ENCODE measurements at regions not wholly inside any gene's neighbourhood (a gene's known extent, or its start where the extent isn't known, plus 50 kb on each side); places are given as distances from the start of the nearest gene placed in this dataset.

DNA sequence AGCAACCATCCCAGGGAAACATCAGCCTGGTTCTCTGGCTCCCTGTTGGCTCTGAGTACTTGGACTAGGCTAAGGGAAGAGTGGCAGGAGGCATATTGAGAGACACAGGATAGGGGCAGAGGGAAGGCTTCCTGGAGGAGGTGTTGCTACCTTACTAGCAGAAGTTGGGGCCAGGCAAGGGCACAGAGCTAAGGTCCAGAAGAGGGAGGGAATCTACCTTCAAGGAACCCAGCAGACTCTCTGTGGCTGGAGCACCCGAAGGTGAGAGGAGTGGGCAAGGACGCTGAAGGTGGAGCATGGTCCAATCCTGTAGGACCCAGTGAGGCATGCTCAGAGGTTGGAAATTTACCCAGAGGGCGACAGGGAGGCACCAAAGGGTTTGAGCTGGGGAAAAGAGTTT lies 191.9 kb downstream of the TFAP2C start:
- Histone ChIP-seq H3K9me3 (replicated peaks; ENCODE audit: control insufficient read depth, insufficient read depth, low read length) (no peaks in the 10 kb centered on the region), H3K36me3 (ENCODE audit: control insufficient read depth in 2 of 2, insufficient read depth in 2 of 2, low read length in 1 of 2) (no peaks in the 10 kb centered on the region), H3K79me2 (ENCODE audit: control insufficient read depth, insufficient read depth, low read length) (no peaks in the 10 kb centered on the region), H3K27ac (ENCODE audit: control insufficient read depth, insufficient read depth) (no peak overlapping the region), H3K4me3 (no peak overlapping the region), H4K20me1 (ENCODE audit: control insufficient read depth, insufficient read depth) (no peaks in the 10 kb centered on the region), H3K9ac (ENCODE audit: control insufficient read depth, insufficient read depth, low read length) (no peak overlapping the region), H3K4me1 (ENCODE audit: control insufficient read depth, insufficient read depth, low read length) (no peaks in the 10 kb centered on the region), H3K4me2 (ENCODE audit: control insufficient read depth, insufficient read depth) (no peak overlapping the region), H3K27me3 (replicated peaks in 1 of 2; ENCODE audit: control insufficient read depth in 2 of 2, insufficient read depth in 2 of 2, low read length in 1 of 2) (no peaks in the 10 kb centered on the region; a peak in 1 of 4 replicates), H2AFZ (ENCODE audit: control insufficient read depth, low read depth, low read length) (no peak overlapping the region)
- intact Hi-C loops (cut with micrococcal nuclease; ENCODE audit: unreplicated experiment): no loop called here
- ATAC-seq (no peak), FAIRE-seq (no peak), DNase-seq (ENCODE audit: low read depth, low spot score) (no peak)
- CTCF ChIA-PET: no interaction called here
- SMC1A ChIA-PET (ENCODE audit: uncharacterized antibody, unreplicated experiment): no interaction called here
- 0% methylated on average over 3 of the region's 3 CpGs for WGBS (ENCODE audit: insufficient coverage, insufficient replicate concordance, low lambda C conversion rate, missing lambda C conversion rate)
- no TSS peak for BruUV-seq (replicated peaks)
- POLR2A ChIA-PET: no interaction called here
- in situ Hi-C loops (cut with MboI): no loop called here
- RAD21 ChIA-PET (ENCODE audit: unreplicated experiment): no interaction called here
- TF ChIP-seq GABPA (IDR thresholded peaks at IDR 0.05; ENCODE audit: low read depth) (no peak), RELA (IDR thresholded peaks at IDR 0.05; ENCODE audit: borderline replicate concordance, partially characterized antibody) (no peak), HDGF (IDR thresholded peaks at IDR 0.05) (no peak), SMAD1 (IDR thresholded peaks at IDR 0.05; ENCODE audit: low read depth, partially characterized antibody) (no peak), SIN3A (IDR thresholded peaks at IDR 0.05; ENCODE audit: low read depth, low read length) (no peak), RB1 (IDR thresholded peaks at IDR 0.05; ENCODE audit: borderline replicate concordance) (no peak), CEBPB (IDR thresholded peaks at IDR 0.05; ENCODE audit: borderline replicate concordance in 1 of 2, low read depth in 2 of 2, low read length in 2 of 2) (no peak), RBBP5 (conservative IDR thresholded peaks at IDR 0.05) (no peak), HDAC6 (IDR thresholded peaks at IDR 0.05; ENCODE audit: unreplicated experiment) (no peak), ZSCAN29 (IDR thresholded peaks at IDR 0.05) (no peak), SMC3 (IDR thresholded peaks at IDR 0.05; ENCODE audit: borderline replicate concordance, low read length) (no peak), SP1 (IDR thresholded peaks at IDR 0.05; ENCODE audit: low read depth, low read length) (no peak), BCL11A (IDR thresholded peaks at IDR 0.05; ENCODE audit: low read depth, low read length) (no peak), POLR2A (IDR thresholded peaks at IDR 0.05; ENCODE audit: low read depth, low read length) (no peak)
- TF ChIP-seq, protein P1, sequence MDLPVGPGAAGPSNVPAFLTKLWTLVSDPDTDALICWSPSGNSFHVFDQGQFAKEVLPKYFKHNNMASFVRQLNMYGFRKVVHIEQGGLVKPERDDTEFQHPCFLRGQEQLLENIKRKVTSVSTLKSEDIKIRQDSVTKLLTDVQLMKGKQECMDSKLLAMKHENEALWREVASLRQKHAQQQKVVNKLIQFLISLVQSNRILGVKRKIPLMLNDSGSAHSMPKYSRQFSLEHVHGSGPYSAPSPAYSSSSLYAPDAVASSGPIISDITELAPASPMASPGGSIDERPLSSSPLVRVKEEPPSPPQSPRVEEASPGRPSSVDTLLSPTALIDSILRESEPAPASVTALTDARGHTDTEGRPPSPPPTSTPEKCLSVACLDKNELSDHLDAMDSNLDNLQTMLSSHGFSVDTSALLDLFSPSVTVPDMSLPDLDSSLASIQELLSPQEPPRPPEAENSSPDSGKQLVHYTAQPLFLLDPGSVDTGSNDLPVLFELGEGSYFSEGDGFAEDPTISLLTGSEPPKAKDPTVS (IDR thresholded peaks at IDR 0.05; ENCODE audit: low read depth, low read length): no peak
- TF ChIP-seq, protein P2, sequence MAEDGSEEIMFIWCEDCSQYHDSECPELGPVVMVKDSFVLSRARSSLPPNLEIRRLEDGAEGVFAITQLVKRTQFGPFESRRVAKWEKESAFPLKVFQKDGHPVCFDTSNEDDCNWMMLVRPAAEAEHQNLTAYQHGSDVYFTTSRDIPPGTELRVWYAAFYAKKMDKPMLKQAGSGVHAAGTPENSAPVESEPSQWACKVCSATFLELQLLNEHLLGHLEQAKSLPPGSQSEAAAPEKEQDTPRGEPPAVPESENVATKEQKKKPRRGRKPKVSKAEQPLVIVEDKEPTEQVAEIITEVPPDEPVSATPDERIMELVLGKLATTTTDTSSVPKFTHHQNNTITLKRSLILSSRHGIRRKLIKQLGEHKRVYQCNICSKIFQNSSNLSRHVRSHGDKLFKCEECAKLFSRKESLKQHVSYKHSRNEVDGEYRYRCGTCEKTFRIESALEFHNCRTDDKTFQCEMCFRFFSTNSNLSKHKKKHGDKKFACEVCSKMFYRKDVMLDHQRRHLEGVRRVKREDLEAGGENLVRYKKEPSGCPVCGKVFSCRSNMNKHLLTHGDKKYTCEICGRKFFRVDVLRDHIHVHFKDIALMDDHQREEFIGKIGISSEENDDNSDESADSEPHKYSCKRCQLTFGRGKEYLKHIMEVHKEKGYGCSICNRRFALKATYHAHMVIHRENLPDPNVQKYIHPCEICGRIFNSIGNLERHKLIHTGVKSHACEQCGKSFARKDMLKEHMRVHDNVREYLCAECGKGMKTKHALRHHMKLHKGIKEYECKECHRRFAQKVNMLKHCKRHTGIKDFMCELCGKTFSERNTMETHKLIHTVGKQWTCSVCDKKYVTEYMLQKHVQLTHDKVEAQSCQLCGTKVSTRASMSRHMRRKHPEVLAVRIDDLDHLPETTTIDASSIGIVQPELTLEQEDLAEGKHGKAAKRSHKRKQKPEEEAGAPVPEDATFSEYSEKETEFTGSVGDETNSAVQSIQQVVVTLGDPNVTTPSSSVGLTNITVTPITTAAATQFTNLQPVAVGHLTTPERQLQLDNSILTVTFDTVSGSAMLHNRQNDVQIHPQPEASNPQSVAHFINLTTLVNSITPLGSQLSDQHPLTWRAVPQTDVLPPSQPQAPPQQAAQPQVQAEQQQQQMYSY (CRISPR knock-in tag; IDR thresholded peaks at IDR 0.05): no peak
- TF ChIP-seq, protein P3, sequence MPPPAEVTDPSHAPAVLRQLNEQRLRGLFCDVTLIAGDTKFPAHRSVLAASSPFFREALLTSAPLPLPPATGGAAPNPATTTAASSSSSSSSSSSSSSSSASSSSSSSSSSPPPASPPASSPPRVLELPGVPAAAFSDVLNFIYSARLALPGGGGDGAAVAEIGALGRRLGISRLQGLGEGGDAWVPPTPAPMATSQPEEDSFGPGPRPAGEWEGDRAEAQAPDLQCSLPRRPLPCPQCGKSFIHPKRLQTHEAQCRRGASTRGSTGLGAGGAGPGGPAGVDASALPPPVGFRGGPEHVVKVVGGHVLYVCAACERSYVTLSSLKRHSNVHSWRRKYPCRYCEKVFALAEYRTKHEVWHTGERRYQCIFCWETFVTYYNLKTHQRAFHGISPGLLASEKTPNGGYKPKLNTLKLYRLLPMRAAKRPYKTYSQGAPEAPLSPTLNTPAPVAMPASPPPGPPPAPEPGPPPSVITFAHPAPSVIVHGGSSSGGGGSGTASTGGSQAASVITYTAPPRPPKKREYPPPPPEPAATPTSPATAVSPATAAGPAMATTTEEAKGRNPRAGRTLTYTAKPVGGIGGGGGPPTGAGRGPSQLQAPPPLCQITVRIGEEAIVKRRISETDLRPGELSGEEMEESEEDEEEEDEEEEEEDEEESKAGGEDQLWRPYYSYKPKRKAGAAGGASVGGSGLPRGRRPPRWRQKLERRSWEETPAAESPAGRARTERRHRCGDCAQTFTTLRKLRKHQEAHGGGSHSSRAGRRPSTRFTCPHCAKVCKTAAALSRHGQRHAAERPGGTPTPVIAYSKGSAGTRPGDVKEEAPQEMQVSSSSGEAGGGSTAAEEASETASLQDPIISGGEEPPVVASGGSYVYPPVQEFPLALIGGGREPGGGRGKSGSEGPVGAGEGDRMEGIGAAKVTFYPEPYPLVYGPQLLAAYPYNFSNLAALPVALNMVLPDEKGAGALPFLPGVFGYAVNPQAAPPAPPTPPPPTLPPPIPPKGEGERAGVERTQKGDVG (CRISPR knock-in tag; IDR thresholded peaks at IDR 0.05): no peak
- TF ChIP-seq, protein P4, sequence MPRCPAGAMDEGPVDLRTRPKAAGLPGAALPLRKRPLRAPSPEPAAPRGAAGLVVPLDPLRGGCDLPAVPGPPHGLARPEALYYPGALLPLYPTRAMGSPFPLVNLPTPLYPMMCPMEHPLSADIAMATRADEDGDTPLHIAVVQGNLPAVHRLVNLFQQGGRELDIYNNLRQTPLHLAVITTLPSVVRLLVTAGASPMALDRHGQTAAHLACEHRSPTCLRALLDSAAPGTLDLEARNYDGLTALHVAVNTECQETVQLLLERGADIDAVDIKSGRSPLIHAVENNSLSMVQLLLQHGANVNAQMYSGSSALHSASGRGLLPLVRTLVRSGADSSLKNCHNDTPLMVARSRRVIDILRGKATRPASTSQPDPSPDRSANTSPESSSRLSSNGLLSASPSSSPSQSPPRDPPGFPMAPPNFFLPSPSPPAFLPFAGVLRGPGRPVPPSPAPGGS (IDR thresholded peaks at IDR 0.05; ENCODE audit: borderline replicate concordance, insufficient read depth, low read depth, low read length, poor library complexity, severe bottlenecking): no peak
